ENCODE measurements at regions not wholly inside any gene's neighbourhood (a gene's known extent, or its start where the extent isn't known, plus 50 kb on each side); places are given as distances from the start of the nearest gene placed in this dataset.

DNA sequence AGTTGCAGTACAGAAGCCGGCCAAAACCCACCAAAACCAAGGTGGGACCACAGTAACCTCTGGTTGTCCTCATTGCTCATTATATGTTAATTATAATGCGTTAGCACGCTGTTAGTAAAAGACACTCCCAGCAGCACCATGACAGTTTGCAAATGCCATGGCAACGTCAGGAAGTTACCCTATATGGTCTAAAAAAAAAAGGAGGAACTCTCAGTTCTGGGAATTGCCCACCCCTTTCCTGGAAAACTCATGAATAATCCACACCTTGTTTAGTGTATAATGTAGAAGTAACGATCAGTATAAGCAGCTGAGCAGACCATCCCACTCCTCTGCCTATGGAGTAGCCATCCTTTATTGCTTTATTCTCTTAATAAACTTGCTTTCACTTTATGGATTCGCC, 148.6 kb upstream of the EXOC2 start:
- TF ChIP-seq, protein P1, sequence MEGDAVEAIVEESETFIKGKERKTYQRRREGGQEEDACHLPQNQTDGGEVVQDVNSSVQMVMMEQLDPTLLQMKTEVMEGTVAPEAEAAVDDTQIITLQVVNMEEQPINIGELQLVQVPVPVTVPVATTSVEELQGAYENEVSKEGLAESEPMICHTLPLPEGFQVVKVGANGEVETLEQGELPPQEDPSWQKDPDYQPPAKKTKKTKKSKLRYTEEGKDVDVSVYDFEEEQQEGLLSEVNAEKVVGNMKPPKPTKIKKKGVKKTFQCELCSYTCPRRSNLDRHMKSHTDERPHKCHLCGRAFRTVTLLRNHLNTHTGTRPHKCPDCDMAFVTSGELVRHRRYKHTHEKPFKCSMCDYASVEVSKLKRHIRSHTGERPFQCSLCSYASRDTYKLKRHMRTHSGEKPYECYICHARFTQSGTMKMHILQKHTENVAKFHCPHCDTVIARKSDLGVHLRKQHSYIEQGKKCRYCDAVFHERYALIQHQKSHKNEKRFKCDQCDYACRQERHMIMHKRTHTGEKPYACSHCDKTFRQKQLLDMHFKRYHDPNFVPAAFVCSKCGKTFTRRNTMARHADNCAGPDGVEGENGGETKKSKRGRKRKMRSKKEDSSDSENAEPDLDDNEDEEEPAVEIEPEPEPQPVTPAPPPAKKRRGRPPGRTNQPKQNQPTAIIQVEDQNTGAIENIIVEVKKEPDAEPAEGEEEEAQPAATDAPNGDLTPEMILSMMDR (IDR thresholded peaks at IDR 0.05), result no peak

DNA sequence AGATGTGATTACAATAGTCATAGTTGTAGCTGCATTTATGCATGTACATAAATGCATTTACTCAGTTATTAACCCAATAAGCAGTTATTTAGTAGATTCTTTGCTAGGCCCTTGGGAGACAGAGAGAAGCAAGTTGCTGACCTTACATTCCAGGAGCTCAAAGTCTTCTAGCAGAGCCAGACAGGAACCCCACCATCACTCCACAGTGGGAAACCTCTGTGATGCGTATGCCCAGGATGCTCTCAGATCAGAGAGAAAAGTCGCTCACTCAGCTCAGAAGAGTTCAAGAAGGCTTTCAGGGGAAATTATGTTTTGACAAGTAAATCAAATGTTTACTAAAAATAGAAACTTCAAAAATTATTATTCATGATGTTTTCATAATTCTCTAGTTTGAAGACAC, 146.3 kb upstream of the EXOC2 start:
- TF ChIP-seq, protein P1 (IDR thresholded peaks at IDR 0.05), result no peak

DNA sequence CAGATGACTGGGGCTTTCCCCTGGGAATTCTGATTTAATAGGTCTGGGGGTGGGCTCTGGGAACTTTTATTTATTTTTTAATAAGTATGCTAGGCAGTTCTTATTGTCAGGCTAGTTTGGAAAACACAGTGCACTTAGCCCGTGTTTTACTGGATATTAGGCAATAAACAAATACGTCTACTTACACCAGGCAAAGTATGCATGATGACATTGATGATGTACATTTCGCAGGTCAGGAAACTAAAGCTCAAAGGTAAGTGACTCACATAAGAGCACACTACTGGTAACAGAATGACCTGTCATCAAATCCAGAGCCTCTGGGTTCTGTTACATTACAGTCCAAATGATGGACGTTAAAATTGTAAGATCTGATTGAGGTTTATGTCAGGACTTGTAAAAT, 144.4 kb upstream of the EXOC2 start:
- TF ChIP-seq, protein P1 (IDR thresholded peaks at IDR 0.05), result no peak

DNA sequence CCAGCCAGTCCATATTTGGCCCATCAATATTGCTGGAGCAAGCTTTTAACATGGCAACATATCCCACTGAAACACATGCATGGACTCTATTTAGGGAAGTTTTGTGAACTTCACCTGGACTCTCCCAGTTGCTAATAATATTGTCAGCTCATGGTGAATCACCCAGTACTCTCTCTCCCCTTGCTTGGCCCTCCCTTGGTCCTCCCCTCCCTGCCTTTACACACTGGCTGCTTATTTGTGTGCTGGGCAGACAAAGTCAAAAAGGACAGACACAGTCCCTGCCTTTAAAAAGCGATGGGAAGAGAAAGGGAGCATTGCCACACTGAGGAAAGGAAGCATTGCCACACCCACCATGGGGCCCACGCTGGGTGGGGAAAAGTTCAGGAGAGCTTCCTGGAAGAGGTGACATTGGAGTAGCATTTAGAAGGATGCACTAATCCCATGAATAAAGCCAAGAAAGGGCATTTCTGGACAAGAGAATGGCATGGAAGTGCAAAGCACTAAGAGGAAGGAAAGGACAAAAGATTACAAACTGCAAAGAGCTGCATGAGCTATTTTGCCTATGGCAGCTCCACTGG, 143.4 kb upstream of the EXOC2 start:
- TF ChIP-seq, protein P1 (IDR thresholded peaks at IDR 0.05), result no peak

DNA sequence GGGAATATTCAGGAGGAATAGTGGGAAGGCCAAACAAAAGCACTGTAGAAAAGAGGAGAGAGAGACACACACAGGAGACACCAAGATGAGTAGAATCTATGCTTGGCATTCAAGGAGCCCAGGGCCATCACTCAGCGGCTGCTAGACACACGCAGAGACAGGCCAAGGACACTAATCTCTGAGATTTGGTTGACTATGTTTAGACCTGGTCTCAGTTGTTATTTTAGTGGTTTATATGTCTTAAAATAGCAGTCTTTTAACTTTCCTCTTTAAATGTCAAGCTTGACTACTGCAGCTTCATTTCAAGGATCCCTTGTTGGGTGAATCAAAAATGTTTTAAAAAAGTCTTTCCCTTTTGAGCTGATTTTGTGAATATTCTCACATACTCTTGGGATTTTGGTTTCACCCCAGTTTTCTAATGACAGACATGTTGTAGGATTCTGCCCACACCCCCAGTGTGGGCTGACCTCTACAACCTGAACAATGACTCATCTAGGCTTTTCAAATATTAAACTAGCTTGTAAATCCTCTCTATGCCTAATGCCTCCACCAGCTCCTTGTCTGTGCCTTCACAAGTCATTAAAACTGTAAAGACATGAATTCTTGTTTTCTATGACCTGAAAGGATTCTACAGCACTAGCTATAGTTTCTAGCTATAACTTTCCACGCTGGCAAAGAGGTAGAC, 142.7 kb upstream of the EXOC2 start:
- TF ChIP-seq, protein P1 (IDR thresholded peaks at IDR 0.05), result no peak

DNA sequence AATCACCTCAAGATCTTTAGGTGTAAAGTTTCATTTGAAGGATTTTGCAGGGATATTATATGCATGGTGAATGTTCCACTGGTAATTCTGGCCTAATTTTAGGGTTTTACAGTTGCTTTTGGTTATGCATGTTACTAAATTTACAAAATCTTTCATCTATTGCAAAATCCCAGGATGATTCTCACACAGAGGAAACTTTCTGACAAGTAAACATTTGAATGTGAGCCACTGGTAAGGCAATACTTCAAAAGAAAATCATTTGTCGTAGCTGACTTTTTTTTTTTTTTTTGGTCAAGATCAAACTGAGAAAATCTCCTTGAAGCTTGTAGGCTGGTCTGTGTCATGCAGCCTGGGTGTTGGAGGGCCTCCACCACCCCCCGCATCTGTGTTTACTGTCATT, 141.9 kb upstream of the EXOC2 start:
- TF ChIP-seq, protein P1 (IDR thresholded peaks at IDR 0.05), result no peak

DNA sequence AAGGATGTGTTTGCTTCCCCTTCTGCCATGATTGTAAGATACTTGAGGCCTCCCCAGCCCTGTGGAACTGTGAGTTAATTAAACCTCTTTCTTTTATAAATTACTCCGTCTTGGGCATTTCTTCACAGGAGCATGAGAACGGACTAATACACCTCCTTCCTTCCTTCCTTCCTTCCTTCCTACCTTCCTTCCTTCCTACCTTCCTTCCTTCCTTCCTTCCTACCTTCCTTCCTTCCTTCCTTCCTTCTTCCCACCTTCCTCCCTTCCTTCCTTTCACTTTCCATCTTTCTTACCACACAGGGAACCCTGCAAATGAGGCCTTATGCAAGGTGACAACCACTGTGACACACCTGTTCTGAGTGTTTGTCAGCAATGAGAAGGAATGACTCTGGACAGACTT, 141.3 kb upstream of the EXOC2 start:
- TF ChIP-seq, protein P1 (IDR thresholded peaks at IDR 0.05), result no peak
